DND-41 (cell line): ENCODE measurements at regions not wholly inside any gene's neighbourhood (a gene's known extent, or its start where the extent isn't known, plus 50 kb on each side); places are given as distances from the start of the nearest gene placed in this dataset.

Experiments used
- ATAC-seq: fragments of 200-7000 bp; cut with Tn5 transposase; 3 replicates; pipeline ENCODE4 v1.9.1; 2021; ENCODE audit warnings: low read depth; ENCODE audit not compliant: insufficient read depth
- DNase-seq: peaks from one replicate; pipeline ENCODE4 v3.0.0-alpha.2; 2020
- H2AFZ ChIP-seq: 2 replicates; pipeline ENCODE4 v1.6.0; 2012; ENCODE audit warnings: low read depth, low read length
- H3K27ac ChIP-seq: 2 replicates; pipeline ENCODE4 v1.5.1; 2012; ENCODE audit warnings: low read length, inconsistent platforms
- H3K27me3 ChIP-seq: fragments of 200-600 bp; sonication (generic); 2 replicates; pipeline ENCODE4 v1.6.0; 2012; ENCODE audit warnings: low read length, mild to moderate bottlenecking, inconsistent platforms; ENCODE audit not compliant: insufficient read depth, poor library complexity
- H3K36me3 ChIP-seq: 2 replicates; pipeline ENCODE4 v1.5.1; 2012; ENCODE audit warnings: low read length, inconsistent platforms; ENCODE audit not compliant: insufficient read depth
- H3K4me1 ChIP-seq: 2 replicates; pipeline ENCODE4 v1.5.1; 2012; ENCODE audit warnings: mild to moderate bottlenecking, low read length; ENCODE audit not compliant: insufficient read depth
- H3K4me2 ChIP-seq: 2 replicates; pipeline ENCODE4 v1.6.0; 2012; ENCODE audit warnings: mild to moderate bottlenecking, moderate library complexity, low read length, inconsistent platforms; ENCODE audit not compliant: insufficient read depth
- H3K4me3 ChIP-seq, 2 experiments: fragments of 200-600 bp in 1 of 2; shearing (Covaris generic) in 1 of 2; 2 replicates each; pipeline ENCODE4 v1.5.1; 2012 to 2016; ENCODE audit warnings: inconsistent platforms in 2 of 2, low read length in 2 of 2, mild to moderate bottlenecking in 2 of 2, low read depth in 1 of 2, moderate library complexity in 1 of 2
- H3K79me2 ChIP-seq: 2 replicates; pipeline ENCODE4 v1.6.0; 2012; ENCODE audit warnings: low read length, inconsistent platforms; ENCODE audit not compliant: insufficient read depth
- H3K9ac ChIP-seq: 2 replicates; pipeline ENCODE4 v1.6.0; 2012; ENCODE audit warnings: low read depth, mild to moderate bottlenecking, inconsistent platforms, low read length, moderate library complexity
- H3K9me3 ChIP-seq: 2 replicates; pipeline ENCODE4 v1.5.1; 2012; ENCODE audit warnings: low read length, moderate library complexity, mild to moderate bottlenecking, inconsistent platforms; ENCODE audit not compliant: insufficient read depth, severe bottlenecking
- H4K20me1 ChIP-seq: 2 replicates; pipeline ENCODE4 v1.6.0; 2012; ENCODE audit warnings: low read length; ENCODE audit not compliant: insufficient read depth
- EZH2 ChIP-seq: IDR thresholded peaks from 3 replicates; pipeline ENCODE4 v1.6.1; 2012; ENCODE audit warnings: borderline replicate concordance, low read depth, mild to moderate bottlenecking, moderate library complexity, low read length, inconsistent platforms; ENCODE audit not compliant: severe bottlenecking
- TF ChIP-seq, protein P1 (sequence below): IDR thresholded peaks from 2 replicates; pipeline ENCODE4 v1.5.1; 2012; ENCODE audit warnings: borderline replicate concordance, low read length, moderate library complexity, mild to moderate bottlenecking; ENCODE audit not compliant: poor library complexity, severe bottlenecking; ENCODE audit errors: extremely low read depth

DNA sequence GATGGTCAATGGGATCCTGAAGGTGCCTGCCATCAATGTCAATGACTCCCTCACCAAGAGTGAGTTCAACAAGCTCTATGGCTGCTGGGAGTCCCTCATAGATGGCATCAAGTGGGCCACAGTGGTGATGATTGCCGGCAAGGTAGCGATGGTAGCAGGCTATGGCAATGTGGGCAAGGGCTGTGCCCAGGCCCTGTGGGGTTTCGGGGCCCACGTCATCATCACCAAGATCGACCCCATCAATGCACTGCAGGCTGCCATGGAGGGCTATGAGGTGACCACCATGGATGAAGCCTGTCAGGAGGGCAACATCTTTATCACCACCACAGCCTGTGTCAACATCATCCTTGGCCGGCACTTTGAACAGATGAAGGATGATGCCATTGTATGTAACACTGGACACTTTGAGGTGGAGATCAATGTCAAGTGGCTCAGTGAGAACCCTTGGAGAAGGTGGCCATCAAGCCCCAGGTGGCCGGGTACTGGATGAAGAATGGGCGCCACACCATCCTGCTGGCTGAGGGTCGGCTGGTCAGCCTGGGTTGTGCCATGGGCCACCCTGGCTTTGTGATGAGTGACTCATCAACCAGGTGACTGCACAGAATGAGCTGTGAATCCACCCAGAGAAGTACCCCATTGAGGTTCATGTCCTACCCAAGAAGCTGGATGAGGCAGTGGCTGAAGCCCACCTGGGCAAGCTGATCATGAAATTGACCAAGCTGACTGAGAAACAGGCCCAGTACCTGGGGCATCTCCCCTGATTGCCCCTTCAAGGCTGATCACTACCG is 63.0 kb upstream of the ANTXRL start:
- H3K36me3 ChIP-seq: peaks cover 40% of the 10 kb centered on the region
- peaks cover 11% of the 10 kb centered on the region; the same call in 1 of the 2 replicates for H4K20me1 ChIP-seq
- DNase-seq (no peak), ATAC-seq (no peak)
- no peaks in the 10 kb centered on the region for H3K4me1 ChIP-seq
- H2AFZ ChIP-seq: no peak overlapping the region
- H3K9me3 ChIP-seq: no peaks in the 10 kb centered on the region
- H3K27ac ChIP-seq: no peak overlapping the region
- H3K4me3 ChIP-seq: no peak overlapping the region
- H3K27me3 ChIP-seq: no peaks in the 10 kb centered on the region
- no peak overlapping the region for H3K9ac ChIP-seq
- H3K79me2 ChIP-seq: no peaks in the 10 kb centered on the region
- H3K4me2 ChIP-seq: no peak overlapping the region
- TF ChIP-seq EZH2: no peak
- TF ChIP-seq, protein P1, sequence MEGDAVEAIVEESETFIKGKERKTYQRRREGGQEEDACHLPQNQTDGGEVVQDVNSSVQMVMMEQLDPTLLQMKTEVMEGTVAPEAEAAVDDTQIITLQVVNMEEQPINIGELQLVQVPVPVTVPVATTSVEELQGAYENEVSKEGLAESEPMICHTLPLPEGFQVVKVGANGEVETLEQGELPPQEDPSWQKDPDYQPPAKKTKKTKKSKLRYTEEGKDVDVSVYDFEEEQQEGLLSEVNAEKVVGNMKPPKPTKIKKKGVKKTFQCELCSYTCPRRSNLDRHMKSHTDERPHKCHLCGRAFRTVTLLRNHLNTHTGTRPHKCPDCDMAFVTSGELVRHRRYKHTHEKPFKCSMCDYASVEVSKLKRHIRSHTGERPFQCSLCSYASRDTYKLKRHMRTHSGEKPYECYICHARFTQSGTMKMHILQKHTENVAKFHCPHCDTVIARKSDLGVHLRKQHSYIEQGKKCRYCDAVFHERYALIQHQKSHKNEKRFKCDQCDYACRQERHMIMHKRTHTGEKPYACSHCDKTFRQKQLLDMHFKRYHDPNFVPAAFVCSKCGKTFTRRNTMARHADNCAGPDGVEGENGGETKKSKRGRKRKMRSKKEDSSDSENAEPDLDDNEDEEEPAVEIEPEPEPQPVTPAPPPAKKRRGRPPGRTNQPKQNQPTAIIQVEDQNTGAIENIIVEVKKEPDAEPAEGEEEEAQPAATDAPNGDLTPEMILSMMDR: no peak

DNA sequence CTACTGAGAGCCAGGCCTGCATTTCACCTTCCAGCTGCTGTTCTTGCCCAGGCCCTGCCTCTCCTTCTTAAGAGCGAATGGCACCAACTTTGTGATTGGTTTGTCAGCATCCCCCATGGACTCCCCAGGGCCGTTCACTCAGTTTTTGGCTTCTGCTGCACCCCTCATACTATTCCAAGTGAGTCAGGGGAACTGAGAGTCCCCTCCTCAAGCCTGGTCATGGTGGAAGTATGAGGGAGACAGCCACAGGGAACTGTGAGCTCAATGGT is 62.4 kb upstream of the ANTXRL start:
- Histone ChIP-seq H3K36me3 (peaks cover 37% of the 10 kb centered on the region), H3K9ac (no peak overlapping the region), H3K9me3 (no peaks in the 10 kb centered on the region), H3K4me1 (no peaks in the 10 kb centered on the region), H3K4me3 (no peak overlapping the region), H3K27me3 (no peaks in the 10 kb centered on the region), H4K20me1 (peaks cover 11% of the 10 kb centered on the region; the same call in 1 of the 2 replicates), H2AFZ (no peak overlapping the region), H3K79me2 (no peaks in the 10 kb centered on the region), H3K4me2 (no peak overlapping the region), H3K27ac (no peak overlapping the region)
- DNase-seq (no peak), ATAC-seq (no peak)
- TF ChIP-seq, protein P1: no peak
- TF ChIP-seq EZH2: no peak

DNA sequence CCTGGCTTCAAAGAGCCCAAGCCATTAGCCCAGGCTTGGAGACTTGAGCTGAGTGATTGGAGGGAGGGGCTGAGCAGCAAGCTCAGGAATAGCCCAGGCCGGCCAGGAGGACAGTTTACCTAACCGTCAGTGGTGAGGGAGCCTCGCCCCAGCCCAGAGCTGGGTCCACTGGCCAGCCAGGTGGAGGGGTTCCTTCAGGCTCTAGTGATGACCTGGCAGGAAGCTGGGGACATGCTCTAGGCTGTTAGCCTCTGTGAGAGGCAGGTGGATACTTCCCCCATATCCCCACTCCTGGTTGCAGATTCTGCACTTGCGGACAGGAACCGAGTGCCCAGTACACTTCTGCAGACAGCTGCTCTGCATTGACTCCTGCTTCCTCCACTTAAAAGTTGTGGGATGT is 61.2 kb upstream of the ANTXRL start:
- Histone ChIP-seq H3K4me2 (no peak overlapping the region), H3K4me1 (no peaks in the 10 kb centered on the region), H3K79me2 (no peaks in the 10 kb centered on the region), H2AFZ (no peak overlapping the region), H3K27ac (no peak overlapping the region), H3K4me3 (no peak overlapping the region), H3K36me3 (peaks cover 38% of the 10 kb centered on the region), H3K27me3 (no peaks in the 10 kb centered on the region), H3K9ac (no peak overlapping the region), H4K20me1 (peaks cover 11% of the 10 kb centered on the region; the same call in 1 of the 2 replicates), H3K9me3 (no peaks in the 10 kb centered on the region)
- DNase-seq (no peak), ATAC-seq (no peak)
- TF ChIP-seq EZH2: no peak
- TF ChIP-seq, protein P1: no peak

DNA sequence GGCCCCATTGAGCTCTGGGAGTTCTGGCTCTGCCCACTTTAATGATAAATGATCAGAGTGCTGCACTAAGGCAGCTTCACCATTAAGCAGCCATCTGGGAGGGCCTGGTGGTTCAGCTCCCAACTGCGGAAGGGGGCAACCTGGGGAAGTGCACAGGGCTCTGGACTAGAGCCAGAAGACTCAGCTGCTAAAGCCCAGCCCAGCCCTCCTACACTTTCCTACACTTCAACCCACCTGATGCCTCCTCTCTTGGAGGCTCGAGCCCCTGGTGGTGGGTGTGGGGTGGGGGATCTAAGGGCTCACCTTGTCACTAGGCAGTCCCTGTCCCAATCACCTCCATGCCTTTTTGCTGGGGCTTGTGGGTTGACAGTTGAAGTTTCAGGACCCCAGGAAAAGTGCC is 60.6 kb upstream of the ANTXRL start:
- H3K27me3 ChIP-seq: no peaks in the 10 kb centered on the region
- no peak overlapping the region for H3K9ac ChIP-seq
- no peak overlapping the region for H3K4me3 ChIP-seq
- H3K27ac ChIP-seq: no peak overlapping the region
- H2AFZ ChIP-seq: no peak overlapping the region
- no peaks in the 10 kb centered on the region for H3K79me2 ChIP-seq
- peaks cover 39% of the 10 kb centered on the region for H3K36me3 ChIP-seq
- no peak for TF ChIP-seq EZH2
- TF ChIP-seq, protein P1: no peak
- H3K9me3 ChIP-seq: no peaks in the 10 kb centered on the region
- H3K4me1 ChIP-seq: no peaks in the 10 kb centered on the region
- DNase-seq: no peak
- no peak overlapping the region for H3K4me2 ChIP-seq
- H4K20me1 ChIP-seq: peaks cover 11% of the 10 kb centered on the region; the same call in 1 of the 2 replicates
- ATAC-seq: no peak
